A549 (cell line): ENCODE measurements at regions not wholly inside any gene's neighbourhood (a gene's known extent, or its start where the extent isn't known, plus 50 kb on each side); places are given as distances from the start of the nearest gene placed in this dataset.

Source experiments
- CBX2 ChIP-seq: fragments of 200-600 bp; sonication (generic); IDR thresholded peaks from 2 replicates; pipeline ENCODE4 v1.6.1; 2016; ENCODE audit warnings: low read depth, mild to moderate bottlenecking, borderline replicate concordance
- CEBPB ChIP-seq, 2 experiments: fragments of >200 bp in 1 of 2; sonication (Bioruptor Twin) in 1 of 2; formaldehyde crosslinking in 1 of 2; IDR thresholded peaks; 2 replicates each; pipeline ENCODE4 v1.6.1; 2012 to 2016
- CHD2 ChIP-seq: fragments of 150-350 bp; IDR thresholded peaks from 2 replicates; pipeline ENCODE4 v1.6.1; 2014; ENCODE audit warnings: low read length; ENCODE audit not compliant: partially characterized antibody
- CHD4 ChIP-seq: fragments of 200-600 bp; sonication (generic); IDR thresholded peaks from 2 replicates; pipeline ENCODE4 v1.6.1; 2016; ENCODE audit warnings: antibody characterized with exemption, mild to moderate bottlenecking, borderline replicate concordance
- EP300 ChIP-seq, 2 experiments: fragments of >200 bp; sonication (Bioruptor Twin); formaldehyde crosslinking; IDR thresholded peaks; 2 replicates in 1 of 2; 3 replicates in 1 of 2; pipeline ENCODE4 v1.6.1; 2016 to 2017
- FOXS1 ChIP-seq: fragments of 250-450 bp; sonication (Bioruptor Pico); IDR thresholded peaks from 2 replicates; pipeline ENCODE4 v1.5.0; 2020; ENCODE audit warnings: mild to moderate bottlenecking, moderate library complexity
- HEYL ChIP-seq: fragments of 250-450 bp; sonication (Bioruptor Pico); IDR thresholded peaks from 2 replicates; pipeline ENCODE4 v1.8.0; 2021; ENCODE audit warnings: mild to moderate bottlenecking, moderate library complexity
- HOXA7 ChIP-seq: fragments of 250-450 bp; sonication (Bioruptor Pico); IDR thresholded peaks from 2 replicates; pipeline ENCODE4 v1.5.0; 2020; ENCODE audit warnings: mild to moderate bottlenecking, moderate library complexity
- HOXB13 ChIP-seq: fragments of 250-450 bp; sonication (Bioruptor Pico); IDR thresholded peaks from 2 replicates; pipeline ENCODE4 v1.5.0; 2020; ENCODE audit warnings: low read depth, mild to moderate bottlenecking, moderate library complexity
- JUN ChIP-seq, 2 experiments: fragments of >200 bp; sonication (Bioruptor Twin); formaldehyde crosslinking; IDR thresholded peaks; 2 replicates in 1 of 2; 3 replicates in 1 of 2; pipeline ENCODE4 v1.6.1; 2016 to 2017
- JUNB ChIP-seq: fragments of >200 bp; sonication (Bioruptor Twin); formaldehyde crosslinking; IDR thresholded peaks from 2 replicates; pipeline ENCODE4 v1.6.1; 2016
- KDM1A ChIP-seq: fragments of 200-600 bp; sonication (generic); IDR thresholded peaks from 2 replicates; pipeline ENCODE4 v1.6.1; 2016; ENCODE audit warnings: low read depth, mild to moderate bottlenecking
- KDM5A ChIP-seq: fragments of 200-600 bp; sonication (generic); IDR thresholded peaks from 2 replicates; pipeline ENCODE4 v1.6.1; 2016; ENCODE audit warnings: antibody characterized with exemption, mild to moderate bottlenecking
- MAZ ChIP-seq: fragments of 150-350 bp; IDR thresholded peaks from 2 replicates; pipeline ENCODE4 v1.6.1; 2014; ENCODE audit warnings: antibody characterized with exemption, low read depth, low read length, borderline replicate concordance
- MYC ChIP-seq: IDR thresholded peaks from 2 replicates; pipeline ENCODE4 v1.6.1; 2012; ENCODE audit warnings: mild to moderate bottlenecking, inconsistent platforms, low read length, improper control_type of control experiment, borderline replicate concordance
- NFE2L2 ChIP-seq: fragments of 150-350 bp; conservative IDR thresholded peaks from 2 replicates; pipeline ENCODE4 v1.6.1; 2014; ENCODE audit warnings: low read length
- NR3C1 ChIP-seq: fragments of >200 bp; sonication (Bioruptor Twin); formaldehyde crosslinking; IDR thresholded peaks from 3 replicates; pipeline ENCODE4 v1.6.1; 2017
- POLR2AphosphoS2 ChIP-seq: conservative IDR thresholded peaks from 2 replicates; pipeline ENCODE4 v1.6.1; 2012; ENCODE audit warnings: low read length, improper control_type of control experiment, inconsistent platforms
- RAD21 ChIP-seq, 2 experiments: fragments of >200 bp in 1 of 2; sonication (Bioruptor Twin) in 1 of 2; formaldehyde crosslinking in 1 of 2; IDR thresholded peaks in 1 of 2; conservative IDR thresholded peaks in 1 of 2; 2 replicates in 1 of 2; 3 replicates in 1 of 2; pipeline ENCODE4 v1.6.1; 2012 to 2018; ENCODE audit warnings: inconsistent platforms in 1 of 2
- RARB ChIP-seq: fragments of 250-450 bp; sonication (Bioruptor Pico); IDR thresholded peaks from 2 replicates; pipeline ENCODE4 v1.8.0; 2021; ENCODE audit warnings: mild to moderate bottlenecking, moderate library complexity
- RFX5 ChIP-seq: fragments of 450-650 bp; IDR thresholded peaks from 2 replicates; pipeline ENCODE4 v1.7.1; 2014; ENCODE audit warnings: antibody characterized with exemption, mild to moderate bottlenecking, moderate library complexity
- RNF2 ChIP-seq: fragments of 200-600 bp; sonication (generic); IDR thresholded peaks from 2 replicates; pipeline ENCODE4 v1.6.1; 2016; ENCODE audit warnings: low read depth, mild to moderate bottlenecking, antibody characterized with exemption, moderate library complexity, borderline replicate concordance
- SMC3 ChIP-seq: fragments of >200 bp; sonication (Bioruptor Twin); formaldehyde crosslinking; IDR thresholded peaks from 3 replicates; pipeline ENCODE4 v1.6.1; 2018; ENCODE audit warnings: inconsistent platforms
- TFCP2L1 ChIP-seq: fragments of 250-450 bp; sonication (Bioruptor Pico); IDR thresholded peaks from 2 replicates; pipeline ENCODE4 v1.5.0; 2021; ENCODE audit warnings: mild to moderate bottlenecking
- TP53 ChIP-seq: fragments of 250-450 bp; sonication (Bioruptor Pico); IDR thresholded peaks from 2 replicates; pipeline ENCODE4 v1.5.0; 2021; ENCODE audit warnings: mild to moderate bottlenecking, moderate library complexity
- ZFP36 ChIP-seq: fragments of 450-650 bp; IDR thresholded peaks from 2 replicates; pipeline ENCODE4 v1.6.1; 2014; ENCODE audit warnings: borderline replicate concordance; ENCODE audit not compliant: partially characterized antibody
- ZNF302 ChIP-seq: fragments of 250-450 bp; sonication (Bioruptor Pico); IDR thresholded peaks from 2 replicates; pipeline ENCODE4 v1.9.0; 2021; ENCODE audit warnings: inconsistent platforms, mild to moderate bottlenecking, moderate library complexity
- ZSCAN20 ChIP-seq: fragments of 250-450 bp; sonication (Bioruptor Pico); IDR thresholded peaks from 2 replicates; pipeline ENCODE4 v1.8.0; 2022; ENCODE audit warnings: mild to moderate bottlenecking, moderate library complexity
- TF ChIP-seq, protein P1 (sequence below): fragments of 250-450 bp; sonication (Bioruptor Pico); IDR thresholded peaks from 2 replicates; pipeline ENCODE4 v1.5.0; 2020; ENCODE audit warnings: low read depth, mild to moderate bottlenecking, moderate library complexity
- TF ChIP-seq, protein P2 (sequence below): fragments of 150-350 bp; IDR thresholded peaks from 2 replicates; pipeline ENCODE4 v1.6.1; 2014; ENCODE audit warnings: low read depth, mild to moderate bottlenecking, low read length
- TF ChIP-seq, protein P3 (sequence below): fragments of 200-600 bp; sonication (generic); IDR thresholded peaks from 2 replicates; pipeline ENCODE4 v1.6.1; 2016; ENCODE audit warnings: antibody characterized with exemption, mild to moderate bottlenecking, moderate library complexity
- TF ChIP-seq, protein P4 (sequence below): fragments of >200 bp; sonication (Bioruptor Twin); formaldehyde crosslinking; IDR thresholded peaks from 3 replicates; pipeline ENCODE4 v1.5.1; 2016
- TF ChIP-seq, protein P5 (sequence below): fragments of >200 bp; sonication (Bioruptor Twin); formaldehyde crosslinking; IDR thresholded peaks from 2 replicates; pipeline ENCODE4 v1.6.1; 2016
- TF ChIP-seq, protein P6 (sequence below): IDR thresholded peaks from 2 replicates; pipeline ENCODE4 v1.6.1; 2012

DNA sequence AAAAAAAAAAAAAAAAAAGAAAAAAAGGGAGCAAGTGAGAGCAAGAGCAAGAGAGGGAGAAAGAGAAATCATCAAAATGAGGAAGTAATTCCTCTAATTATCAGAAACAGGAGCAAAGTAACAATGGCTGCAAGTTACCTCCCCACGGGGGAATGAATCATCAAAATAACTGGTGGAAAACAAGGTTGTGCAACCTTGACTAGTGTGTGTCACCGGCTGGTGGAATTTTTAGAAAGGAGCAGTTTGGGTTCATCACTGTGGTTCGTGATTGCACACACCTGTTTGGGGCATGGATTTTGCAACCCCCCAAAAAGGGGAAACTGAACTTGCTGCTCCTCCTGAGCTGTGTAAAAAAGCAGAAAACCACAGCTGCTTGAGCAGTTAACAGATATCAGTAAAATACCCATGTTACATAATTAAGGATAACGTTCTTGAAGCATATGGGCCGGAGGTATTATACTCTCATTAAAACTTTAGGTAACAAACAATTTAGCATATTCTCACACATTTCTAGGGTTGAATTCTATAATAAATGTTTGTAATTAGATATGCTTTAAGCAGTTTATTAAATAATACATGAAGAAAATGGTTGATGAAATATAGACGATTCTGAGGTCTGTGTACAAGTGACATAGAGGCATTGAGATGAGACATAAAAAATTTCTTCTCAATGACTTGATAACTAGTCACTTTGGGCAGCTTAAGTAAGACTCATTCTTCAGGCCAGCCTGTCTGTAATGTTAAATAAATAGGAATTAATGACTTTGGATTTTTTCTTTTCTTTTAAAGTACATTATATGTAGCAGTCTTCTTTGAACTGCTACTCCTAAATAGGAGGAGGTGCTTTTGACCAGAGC, 184.2 kb upstream of the ZEB2 start (continued):
- TF ChIP-seq, protein P1, sequence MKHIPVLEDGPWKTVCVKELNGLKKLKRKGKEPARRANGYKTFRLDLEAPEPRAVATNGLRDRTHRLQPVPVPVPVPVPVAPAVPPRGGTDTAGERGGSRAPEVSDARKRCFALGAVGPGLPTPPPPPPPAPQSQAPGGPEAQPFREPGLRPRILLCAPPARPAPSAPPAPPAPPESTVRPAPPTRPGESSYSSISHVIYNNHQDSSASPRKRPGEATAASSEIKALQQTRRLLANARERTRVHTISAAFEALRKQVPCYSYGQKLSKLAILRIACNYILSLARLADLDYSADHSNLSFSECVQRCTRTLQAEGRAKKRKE (CRISPR knock-in tag), result no peak
- TF ChIP-seq RFX5 (no peak), HEYL (CRISPR knock-in tag) (no peak), POLR2AphosphoS2 (no peak), TP53 (CRISPR knock-in tag) (no peak), KDM1A (no peak), MYC (no peak), ZSCAN20 (CRISPR knock-in tag) (no peak), CHD2 (no peak), KDM5A (no peak), RARB (CRISPR knock-in tag) (no peak), RNF2 (no peak), EP300 (IDR thresholded peaks at IDR 0.05) (peak in 1 of 2 experiments; percentile 32; a peak in 1 of 5 replicates), CEBPB (IDR thresholded peaks at IDR 0.05) (peak; percentile 92 to 97), JUNB (peak; percentile 67; the same call in 1 of the 2 replicates), NR3C1 (no peak), CHD4 (no peak), NFE2L2 (no peak), MAZ (no peak), RAD21 (conservative IDR thresholded peaks at IDR 0.05 in 1 of 2, IDR thresholded peaks at IDR 0.05 in 1 of 2) (no peak; a peak in 1 of 5 replicates), ZFP36 (no peak), ZNF302 (CRISPR knock-in tag) (no peak), FOXS1 (no peak), CBX2 (no peak), JUN (IDR thresholded peaks at IDR 0.05) (peak; percentile 30 to 43; a peak in 1 of 5 replicates), SMC3 (no peak), HOXA7 (CRISPR knock-in tag) (no peak), HOXB13 (CRISPR knock-in tag) (no peak), TFCP2L1 (no peak)
- TF ChIP-seq, protein P2, sequence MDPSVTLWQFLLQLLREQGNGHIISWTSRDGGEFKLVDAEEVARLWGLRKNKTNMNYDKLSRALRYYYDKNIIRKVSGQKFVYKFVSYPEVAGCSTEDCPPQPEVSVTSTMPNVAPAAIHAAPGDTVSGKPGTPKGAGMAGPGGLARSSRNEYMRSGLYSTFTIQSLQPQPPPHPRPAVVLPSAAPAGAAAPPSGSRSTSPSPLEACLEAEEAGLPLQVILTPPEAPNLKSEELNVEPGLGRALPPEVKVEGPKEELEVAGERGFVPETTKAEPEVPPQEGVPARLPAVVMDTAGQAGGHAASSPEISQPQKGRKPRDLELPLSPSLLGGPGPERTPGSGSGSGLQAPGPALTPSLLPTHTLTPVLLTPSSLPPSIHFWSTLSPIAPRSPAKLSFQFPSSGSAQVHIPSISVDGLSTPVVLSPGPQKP, result no peak
- TF ChIP-seq, protein P3, sequence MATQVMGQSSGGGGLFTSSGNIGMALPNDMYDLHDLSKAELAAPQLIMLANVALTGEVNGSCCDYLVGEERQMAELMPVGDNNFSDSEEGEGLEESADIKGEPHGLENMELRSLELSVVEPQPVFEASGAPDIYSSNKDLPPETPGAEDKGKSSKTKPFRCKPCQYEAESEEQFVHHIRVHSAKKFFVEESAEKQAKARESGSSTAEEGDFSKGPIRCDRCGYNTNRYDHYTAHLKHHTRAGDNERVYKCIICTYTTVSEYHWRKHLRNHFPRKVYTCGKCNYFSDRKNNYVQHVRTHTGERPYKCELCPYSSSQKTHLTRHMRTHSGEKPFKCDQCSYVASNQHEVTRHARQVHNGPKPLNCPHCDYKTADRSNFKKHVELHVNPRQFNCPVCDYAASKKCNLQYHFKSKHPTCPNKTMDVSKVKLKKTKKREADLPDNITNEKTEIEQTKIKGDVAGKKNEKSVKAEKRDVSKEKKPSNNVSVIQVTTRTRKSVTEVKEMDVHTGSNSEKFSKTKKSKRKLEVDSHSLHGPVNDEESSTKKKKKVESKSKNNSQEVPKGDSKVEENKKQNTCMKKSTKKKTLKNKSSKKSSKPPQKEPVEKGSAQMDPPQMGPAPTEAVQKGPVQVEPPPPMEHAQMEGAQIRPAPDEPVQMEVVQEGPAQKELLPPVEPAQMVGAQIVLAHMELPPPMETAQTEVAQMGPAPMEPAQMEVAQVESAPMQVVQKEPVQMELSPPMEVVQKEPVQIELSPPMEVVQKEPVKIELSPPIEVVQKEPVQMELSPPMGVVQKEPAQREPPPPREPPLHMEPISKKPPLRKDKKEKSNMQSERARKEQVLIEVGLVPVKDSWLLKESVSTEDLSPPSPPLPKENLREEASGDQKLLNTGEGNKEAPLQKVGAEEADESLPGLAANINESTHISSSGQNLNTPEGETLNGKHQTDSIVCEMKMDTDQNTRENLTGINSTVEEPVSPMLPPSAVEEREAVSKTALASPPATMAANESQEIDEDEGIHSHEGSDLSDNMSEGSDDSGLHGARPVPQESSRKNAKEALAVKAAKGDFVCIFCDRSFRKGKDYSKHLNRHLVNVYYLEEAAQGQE, result no peak
- TF ChIP-seq, protein P4, sequence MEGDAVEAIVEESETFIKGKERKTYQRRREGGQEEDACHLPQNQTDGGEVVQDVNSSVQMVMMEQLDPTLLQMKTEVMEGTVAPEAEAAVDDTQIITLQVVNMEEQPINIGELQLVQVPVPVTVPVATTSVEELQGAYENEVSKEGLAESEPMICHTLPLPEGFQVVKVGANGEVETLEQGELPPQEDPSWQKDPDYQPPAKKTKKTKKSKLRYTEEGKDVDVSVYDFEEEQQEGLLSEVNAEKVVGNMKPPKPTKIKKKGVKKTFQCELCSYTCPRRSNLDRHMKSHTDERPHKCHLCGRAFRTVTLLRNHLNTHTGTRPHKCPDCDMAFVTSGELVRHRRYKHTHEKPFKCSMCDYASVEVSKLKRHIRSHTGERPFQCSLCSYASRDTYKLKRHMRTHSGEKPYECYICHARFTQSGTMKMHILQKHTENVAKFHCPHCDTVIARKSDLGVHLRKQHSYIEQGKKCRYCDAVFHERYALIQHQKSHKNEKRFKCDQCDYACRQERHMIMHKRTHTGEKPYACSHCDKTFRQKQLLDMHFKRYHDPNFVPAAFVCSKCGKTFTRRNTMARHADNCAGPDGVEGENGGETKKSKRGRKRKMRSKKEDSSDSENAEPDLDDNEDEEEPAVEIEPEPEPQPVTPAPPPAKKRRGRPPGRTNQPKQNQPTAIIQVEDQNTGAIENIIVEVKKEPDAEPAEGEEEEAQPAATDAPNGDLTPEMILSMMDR, result no peak
- TF ChIP-seq, protein P5, sequence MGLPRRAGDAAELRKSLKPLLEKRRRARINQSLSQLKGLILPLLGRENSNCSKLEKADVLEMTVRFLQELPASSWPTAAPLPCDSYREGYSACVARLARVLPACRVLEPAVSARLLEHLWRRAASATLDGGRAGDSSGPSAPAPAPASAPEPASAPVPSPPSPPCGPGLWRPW, result peak; percentile 73
- TF ChIP-seq, protein P6, sequence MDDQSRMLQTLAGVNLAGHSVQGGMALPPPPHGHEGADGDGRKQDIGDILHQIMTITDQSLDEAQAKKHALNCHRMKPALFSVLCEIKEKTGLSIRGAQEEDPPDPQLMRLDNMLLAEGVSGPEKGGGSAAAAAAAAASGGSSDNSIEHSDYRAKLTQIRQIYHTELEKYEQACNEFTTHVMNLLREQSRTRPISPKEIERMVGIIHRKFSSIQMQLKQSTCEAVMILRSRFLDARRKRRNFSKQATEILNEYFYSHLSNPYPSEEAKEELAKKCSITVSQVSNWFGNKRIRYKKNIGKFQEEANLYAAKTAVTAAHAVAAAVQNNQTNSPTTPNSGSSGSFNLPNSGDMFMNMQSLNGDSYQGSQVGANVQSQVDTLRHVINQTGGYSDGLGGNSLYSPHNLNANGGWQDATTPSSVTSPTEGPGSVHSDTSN, result no peak
